Mucosa of stomach (tissue), 1 donor: ENCODE measurements at regions not wholly inside any gene's neighbourhood (a gene's known extent, or its start where the extent isn't known, plus 50 kb on each side); places are given as distances from the start of the nearest gene placed in this dataset.

Source experiments
- H3K27me3 ChIP-seq: one replicate; pipeline ENCODE4 v1.7.0; 2013; ENCODE audit warnings: mild to moderate bottlenecking, low read length; ENCODE audit not compliant: control insufficient read depth, insufficient read depth
- H3K36me3 ChIP-seq: one replicate; pipeline ENCODE4 v1.7.0; 2013; ENCODE audit warnings: low read length; ENCODE audit not compliant: control insufficient read depth, insufficient read depth
- H3K4me1 ChIP-seq: one replicate; pipeline ENCODE4 v1.7.0; 2013; ENCODE audit warnings: mild to moderate bottlenecking, low read length; ENCODE audit not compliant: control insufficient read depth, insufficient read depth
- H3K4me3 ChIP-seq: one replicate; pipeline ENCODE4 v1.7.0; 2013; ENCODE audit warnings: low read length
- H3K9ac ChIP-seq: one replicate; pipeline ENCODE4 v1.7.0; 2013; ENCODE audit warnings: mild to moderate bottlenecking, low read length, moderate library complexity
- H3K9me3 ChIP-seq: one replicate; pipeline ENCODE4 v1.7.0; 2013; ENCODE audit warnings: mild to moderate bottlenecking, low read length, moderate library complexity; ENCODE audit not compliant: control insufficient read depth
- donor health status: Pancreatic carcinoma.

DNA sequence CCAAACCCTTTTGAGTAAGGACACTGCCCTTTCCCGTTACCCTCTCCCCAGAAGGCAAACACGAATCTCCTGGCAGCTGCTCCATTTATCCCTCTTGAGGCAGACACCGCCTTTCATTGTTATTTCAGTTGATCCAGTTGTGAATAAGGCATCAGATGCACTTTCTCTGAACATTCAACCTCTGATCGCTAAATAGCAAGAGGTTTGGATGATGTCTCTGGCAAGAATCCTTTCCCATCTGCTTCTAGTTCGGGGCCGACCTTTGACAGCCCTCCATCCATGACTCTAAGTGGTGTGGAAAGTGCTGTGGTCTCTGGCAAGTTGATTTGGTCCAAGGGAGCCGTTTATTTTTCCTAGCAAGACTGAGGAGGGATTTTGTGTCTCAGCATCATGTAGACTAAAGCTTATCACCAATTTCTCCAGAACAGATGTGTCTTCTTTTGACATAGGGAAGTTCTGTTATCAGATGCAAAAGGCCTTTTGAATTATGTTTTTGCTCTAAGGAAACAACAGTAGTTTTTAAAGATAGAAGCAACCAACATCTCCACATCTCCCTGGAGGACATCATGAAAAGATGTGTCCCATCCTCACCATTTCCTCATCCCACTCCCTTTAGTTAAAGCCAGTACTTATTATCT lies 123.6 kb downstream of the CCDC34 start:
- Histone ChIP-seq H3K9me3 (no peaks in the 10 kb centered on the region), H3K36me3 (no peaks in the 10 kb centered on the region), H3K4me1 (peaks cover 6% of the 10 kb centered on the region), H3K27me3 (no peaks in the 10 kb centered on the region), H3K9ac (no peak overlapping the region), H3K4me3 (no peak overlapping the region)

GRCh38 chr11:27238811-27239210 lies 124.2 kb downstream of the CCDC34 start:
- Histone ChIP-seq H3K9me3 (no peaks in the 10 kb centered on the region), H3K4me3 (no peak overlapping the region), H3K27me3 (no peaks in the 10 kb centered on the region), H3K4me1 (peaks cover 12% of the 10 kb centered on the region), H3K36me3 (no peaks in the 10 kb centered on the region), H3K9ac (no peak overlapping the region)

- Histone ChIP-seq H3K9me3 (no peaks in the 10 kb centered on the region), H3K4me3 (no peak overlapping the region), H3K27me3 (no peaks in the 10 kb centered on the region), H3K36me3 (no peaks in the 10 kb centered on the region), H3K9ac (no peak overlapping the region), H3K4me1 (peaks cover 18% of the 10 kb centered on the region)
These were observed 125.4 kb downstream of the CCDC34 start for GRCh38 chr11:27237643-27238042.

DNA sequence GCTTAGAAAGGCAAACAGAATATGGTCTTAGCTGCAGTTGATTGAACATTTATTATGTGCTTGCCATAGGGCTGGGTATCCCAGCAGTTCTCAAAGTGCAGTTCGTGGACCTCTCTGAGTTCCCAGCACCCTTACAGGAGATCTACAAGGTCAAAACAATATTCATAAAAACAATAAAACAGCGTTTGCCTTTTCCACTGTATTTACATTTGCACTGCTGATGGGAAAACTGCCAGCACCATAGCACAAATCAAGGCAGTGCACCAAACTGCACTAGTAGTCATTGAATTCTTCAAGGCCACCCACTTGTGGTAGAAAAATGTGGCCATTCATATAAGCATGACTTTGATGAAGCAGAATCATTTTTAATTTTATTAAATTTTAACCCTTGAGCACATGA lies 128.1 kb downstream of the CCDC34 start:
- Histone ChIP-seq H3K27me3 (no peaks in the 10 kb centered on the region), H3K36me3 (no peaks in the 10 kb centered on the region), H3K4me1 (peaks cover 13% of the 10 kb centered on the region), H3K9ac (no peak overlapping the region), H3K9me3 (no peaks in the 10 kb centered on the region), H3K4me3 (no peak overlapping the region)

GRCh38 chr11:27234043-27234668 lies 128.9 kb downstream of the CCDC34 start:
- Histone ChIP-seq H3K9me3 (no peaks in the 10 kb centered on the region), H3K9ac (no peak overlapping the region), H3K4me1 (peaks cover 13% of the 10 kb centered on the region), H3K27me3 (no peaks in the 10 kb centered on the region), H3K36me3 (no peaks in the 10 kb centered on the region), H3K4me3 (no peak overlapping the region)

GRCh38 chr11:27233654-27234042 lies 129.4 kb downstream of the CCDC34 start:
- no peaks in the 10 kb centered on the region for H3K9me3 ChIP-seq
- peaks cover 13% of the 10 kb centered on the region for H3K4me1 ChIP-seq
- no peaks in the 10 kb centered on the region for H3K27me3 ChIP-seq
- H3K4me3 ChIP-seq: no peak overlapping the region
- H3K36me3 ChIP-seq: no peaks in the 10 kb centered on the region
- H3K9ac ChIP-seq: no peak overlapping the region

DNA sequence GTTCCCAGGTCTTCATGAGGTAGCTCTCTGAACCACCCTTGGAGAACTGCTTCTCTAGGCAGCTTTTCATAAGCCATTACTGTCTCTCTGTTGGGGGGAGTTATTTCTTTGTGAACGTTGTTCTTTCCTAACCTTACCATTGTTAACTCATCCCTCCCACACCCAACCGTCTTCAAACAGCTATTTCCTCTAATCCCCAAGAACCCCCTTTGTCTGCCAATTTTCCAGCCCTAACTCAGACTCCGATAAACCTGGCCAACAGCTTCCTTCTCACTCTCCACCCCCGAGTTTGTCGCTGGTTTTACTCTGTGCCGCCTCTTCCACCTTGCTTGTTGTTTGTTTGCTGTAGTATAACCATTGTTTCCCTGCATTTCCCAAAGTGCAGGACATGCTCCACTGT lies 131.5 kb downstream of the CCDC34 start:
- Histone ChIP-seq H3K36me3 (no peaks in the 10 kb centered on the region), H3K27me3 (no peaks in the 10 kb centered on the region), H3K9ac (no peak overlapping the region), H3K4me3 (peak overlapping the region; percentile 14), H3K9me3 (no peaks in the 10 kb centered on the region), H3K4me1 (peaks cover 13% of the 10 kb centered on the region)

DNA sequence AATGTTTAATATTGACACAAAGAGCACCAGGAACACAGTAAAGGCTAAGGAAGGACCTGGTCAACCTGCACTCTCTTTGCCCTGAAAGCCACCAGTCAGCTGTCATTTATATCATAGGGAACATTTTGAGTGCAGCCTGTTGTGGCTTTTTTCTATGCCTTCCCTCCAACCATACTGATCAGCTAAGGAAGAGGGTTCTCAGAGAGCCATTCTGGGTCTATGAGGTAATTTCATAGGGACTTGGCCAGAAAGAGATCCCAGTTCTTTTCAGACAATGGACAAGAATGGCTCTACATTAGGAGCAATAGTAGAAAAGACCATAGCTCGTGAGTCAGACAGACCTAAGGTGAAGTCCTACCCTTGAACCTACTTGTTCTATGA lies 132.8 kb downstream of the CCDC34 start:
- Histone ChIP-seq H3K4me1 (peaks cover 13% of the 10 kb centered on the region), H3K9me3 (no peaks in the 10 kb centered on the region), H3K36me3 (no peaks in the 10 kb centered on the region), H3K9ac (no peak overlapping the region), H3K27me3 (no peaks in the 10 kb centered on the region), H3K4me3 (no peak overlapping the region)

GRCh38 chr11:27229511-27230191 lies 133.4 kb downstream of the CCDC34 start:
- peaks cover 13% of the 10 kb centered on the region for H3K4me1 ChIP-seq
- H3K36me3 ChIP-seq: no peaks in the 10 kb centered on the region
- H3K9me3 ChIP-seq: no peaks in the 10 kb centered on the region
- H3K9ac ChIP-seq: no peak overlapping the region
- H3K4me3 ChIP-seq: no peak overlapping the region
- H3K27me3 ChIP-seq: no peaks in the 10 kb centered on the region

- H3K9me3 ChIP-seq: no peaks in the 10 kb centered on the region
These were observed 134.1 kb downstream of the CCDC34 start for GRCh38 chr11:27228906-27229290.

GRCh38 chr11:27228232-27228905 lies 134.6 kb downstream of the CCDC34 start:
- H3K4me3 ChIP-seq: no peak overlapping the region
- H3K9ac ChIP-seq: no peak overlapping the region
- no peaks in the 10 kb centered on the region for H3K36me3 ChIP-seq
- H3K4me1 ChIP-seq: peaks cover 1% of the 10 kb centered on the region
- no peaks in the 10 kb centered on the region for H3K27me3 ChIP-seq
- H3K9me3 ChIP-seq: no peaks in the 10 kb centered on the region

More at GRCh38 chr11:27228906-27229290, 134.1 kb downstream of the CCDC34 start:
- H3K36me3 ChIP-seq: no peaks in the 10 kb centered on the region
- no peak overlapping the region for H3K4me3 ChIP-seq
- no peak overlapping the region for H3K9ac ChIP-seq
- no peaks in the 10 kb centered on the region for H3K27me3 ChIP-seq
- H3K4me1 ChIP-seq: peaks cover 7% of the 10 kb centered on the region

DNA sequence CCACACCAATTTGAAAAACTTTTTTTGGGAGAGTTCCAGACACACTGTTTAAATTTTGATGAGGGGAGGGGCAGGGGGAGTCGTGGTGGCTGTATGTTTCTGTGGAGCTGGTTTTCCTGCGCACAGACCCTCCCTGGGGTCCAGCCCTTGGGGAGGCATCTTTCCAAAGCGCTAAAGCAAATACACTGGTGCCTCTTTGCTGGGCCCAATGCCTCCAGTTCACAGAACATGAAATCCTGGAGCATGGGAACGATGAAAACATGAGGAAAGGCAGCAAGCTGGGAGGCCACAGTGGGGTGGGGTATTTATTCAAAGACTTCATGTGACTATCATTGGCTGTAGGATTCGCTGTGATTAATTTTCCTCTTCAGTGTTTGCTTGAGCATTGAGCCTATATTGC lies 135.3 kb downstream of the CCDC34 start:
- H3K4me1 ChIP-seq: no peaks in the 10 kb centered on the region
- no peaks in the 10 kb centered on the region for H3K27me3 ChIP-seq
- no peaks in the 10 kb centered on the region for H3K36me3 ChIP-seq

More for the DNA sequence above, 135.3 kb downstream of the CCDC34 start:
- Histone ChIP-seq H3K9me3 (no peaks in the 10 kb centered on the region), H3K9ac (no peak overlapping the region), H3K4me3 (no peak overlapping the region)
